GM12878 (cell line): ENCODE measurements at regions not wholly inside any gene's neighbourhood (a gene's known extent, or its start where the extent isn't known, plus 50 kb on each side); places are given as distances from the start of the nearest gene placed in this dataset.

ENCODE experiments used
- ATF3 ChIP-seq: IDR thresholded peaks from 2 replicates; pipeline ENCODE4 v1.6.1; 2011; ENCODE audit warnings: low read depth, mild to moderate bottlenecking, low read length, moderate library complexity, borderline replicate concordance; ENCODE audit errors: extremely low read depth
- BACH1 ChIP-seq: fragments of 450-650 bp; IDR thresholded peaks from 2 replicates; pipeline ENCODE4 v1.6.1; 2017; ENCODE audit warnings: mild to moderate bottlenecking, borderline replicate concordance
- CBFB ChIP-seq: IDR thresholded peaks from 2 replicates; pipeline ENCODE4 v1.6.1; 2016; ENCODE audit warnings: antibody characterized with exemption, low read depth
- CTCF ChIP-seq, 3 experiments: IDR thresholded peaks in 2 of 3; conservative IDR thresholded peaks in 1 of 3; 2 replicates each; pipeline ENCODE4 v1.5.1; 2011; ENCODE audit warnings: low read depth in 3 of 3, low read length in 3 of 3, mild to moderate bottlenecking in 3 of 3, control low read depth in 2 of 3, moderate library complexity in 2 of 3, inconsistent platforms in 1 of 3, mixed read lengths in 1 of 3; ENCODE audit not compliant: control insufficient read depth in 2 of 3, insufficient read depth in 1 of 3; ENCODE audit errors: extremely low read depth in 1 of 3
- POLR2A ChIP-seq: IDR thresholded peaks from 2 replicates; pipeline ENCODE4 v1.6.1; 2011; ENCODE audit warnings: low read depth, mild to moderate bottlenecking, low read length
- RAD21 ChIP-seq: IDR thresholded peaks from 2 replicates; pipeline ENCODE4 v1.6.1; 2011; ENCODE audit warnings: mild to moderate bottlenecking, low read depth, low read length, moderate library complexity; ENCODE audit not compliant: insufficient read depth
- RBBP5 ChIP-seq: fragments of 200-600 bp; sonication (generic); conservative IDR thresholded peaks from 2 replicates; pipeline ENCODE4 v1.6.1; 2016

- TF ChIP-seq POLR2A (no peak), RBBP5 (no peak), CTCF (IDR thresholded peaks at IDR 0.05 in 2 of 3, conservative IDR thresholded peaks at IDR 0.05 in 1 of 3; ENCODE audit: control insufficient read depth in 2 of 3, extremely low read depth in 1 of 3, insufficient read depth in 1 of 3, low read depth in 3 of 3, low read length in 3 of 3) (no peak), CBFB (no peak), RAD21 (no peak), ATF3 (no peak), BACH1 (no peak)
Measured at GRCh38 chr13:77406644-77407440, 79.9 kb upstream of the MYCBP2 start.
